ENCODE measurements at regions not wholly inside any gene's neighbourhood (a gene's known extent, or its start where the extent isn't known, plus 50 kb on each side); places are given as distances from the start of the nearest gene placed in this dataset.
"Not testable (repeated sequence)": the region's sequence is repeated elsewhere in the genome, so short reads cannot be mapped to it uniquely, and the experiment has no call there.

GRCh38 chrX:111035256-111035655 is 60.7 kb upstream of the PAK3 start:
- H3F3A ChIP-seq (ENCODE audit: insufficient read depth, low read depth): no peaks in the 10 kb centered on the region
- H4K20me1 ChIP-seq (ENCODE audit: insufficient read depth): no peaks in the 10 kb centered on the region
- no peak overlapping the region for H3K4me3 ChIP-seq
- no peaks in the 10 kb centered on the region for H3K4me1 ChIP-seq (replicated peaks; ENCODE audit: insufficient read depth)
- BruUV-seq (replicated peaks): no TSS peak
- H3K9me2 ChIP-seq (ENCODE audit: insufficient read depth): no peaks in the 10 kb centered on the region
- no peak overlapping the region for H2AFZ ChIP-seq
- no peak overlapping the region for H3K4me2 ChIP-seq
- POLR2A ChIA-PET (ENCODE audit: unreplicated experiment): no interaction called here
- no peaks in the 10 kb centered on the region for H3K79me2 ChIP-seq (ENCODE audit: low read depth)
- H3K27ac ChIP-seq: no peak overlapping the region
- TF ChIP-seq CTCF (conservative IDR thresholded peaks at IDR 0.05) (no peak), EZH2 (IDR thresholded peaks at IDR 0.05; ENCODE audit: low read depth) (no peak)
- H3K27me3 ChIP-seq (ENCODE audit: insufficient read depth, low read depth): no peaks in the 10 kb centered on the region
- no peaks in the 10 kb centered on the region for H3K9me3 ChIP-seq (ENCODE audit: insufficient read depth, low read depth)
- CTCF ChIA-PET: no interaction called here
- H3K36me3 ChIP-seq (ENCODE audit: low read depth): no peaks in the 10 kb centered on the region; the same call in 1 of the 2 replicates
- DNase-seq: no peak
- intact Hi-C loops (cut with micrococcal nuclease; ENCODE audit: unreplicated experiment): no loop called here

- BruUV-seq (replicated peaks); H3K27me3 ChIP-seq (ENCODE audit: insufficient read depth, low read depth); H2AFZ ChIP-seq; H3K9me3 ChIP-seq (ENCODE audit: insufficient read depth, low read depth); H4K20me1 ChIP-seq (ENCODE audit: insufficient read depth); H3K36me3 ChIP-seq (ENCODE audit: low read depth); H3K9me2 ChIP-seq (ENCODE audit: insufficient read depth); H3K4me3 ChIP-seq; H3K27ac ChIP-seq; H3F3A ChIP-seq (ENCODE audit: insufficient read depth, low read depth); DNase-seq; POLR2A ChIA-PET (ENCODE audit: unreplicated experiment); H3K4me1 ChIP-seq (replicated peaks; ENCODE audit: insufficient read depth); H3K4me2 ChIP-seq; H3K79me2 ChIP-seq (ENCODE audit: low read depth); intact Hi-C loops (cut with micrococcal nuclease; ENCODE audit: unreplicated experiment); CTCF ChIA-PET: not testable (repeated sequence)
These were observed 73.0 kb upstream of the PAK3 start for GRCh38 chrX:111022998-111023397.

GRCh38 chrX:111020283-111020682 is 75.7 kb upstream of the PAK3 start:
- Histone ChIP-seq H3K79me2 (ENCODE audit: low read depth) (no peaks in the 10 kb centered on the region), H3K9me3 (ENCODE audit: insufficient read depth, low read depth) (no peaks in the 10 kb centered on the region), H3K9me2 (ENCODE audit: insufficient read depth) (no peaks in the 10 kb centered on the region; the same call in 1 of the 2 replicates), H3K4me2 (no peak overlapping the region), H3K4me1 (replicated peaks; ENCODE audit: insufficient read depth) (no peaks in the 10 kb centered on the region), H2AFZ (no peak overlapping the region), H3F3A (ENCODE audit: insufficient read depth, low read depth) (no peaks in the 10 kb centered on the region), H3K27me3 (ENCODE audit: insufficient read depth, low read depth) (no peaks in the 10 kb centered on the region), H3K27ac (no peak overlapping the region), H3K36me3 (ENCODE audit: low read depth) (no peaks in the 10 kb centered on the region), H3K4me3 (no peak overlapping the region), H4K20me1 (ENCODE audit: insufficient read depth) (no peaks in the 10 kb centered on the region)
- intact Hi-C loops (cut with micrococcal nuclease; ENCODE audit: unreplicated experiment): no loop called here
- CTCF ChIA-PET: no interaction called here
- no TSS peak for BruUV-seq (replicated peaks)
- DNase-seq: no peak
- TF ChIP-seq EZH2 (IDR thresholded peaks at IDR 0.05; ENCODE audit: low read depth) (no peak), CTCF (conservative IDR thresholded peaks at IDR 0.05) (no peak)
- POLR2A ChIA-PET (ENCODE audit: unreplicated experiment): no interaction called here

GRCh38 chrX:111013778-111014455 is 82.1 kb upstream of the PAK3 start:
- intact Hi-C loops (cut with micrococcal nuclease; ENCODE audit: unreplicated experiment): no loop called here
- no peak overlapping the region for H3K4me2 ChIP-seq
- H4K20me1 ChIP-seq (ENCODE audit: insufficient read depth): no peaks in the 10 kb centered on the region
- H3K9me2 ChIP-seq (ENCODE audit: insufficient read depth): no peaks in the 10 kb centered on the region; the same call in 1 of the 2 replicates
- H3K4me1 ChIP-seq (replicated peaks; ENCODE audit: insufficient read depth): no peaks in the 10 kb centered on the region
- no peaks in the 10 kb centered on the region for H3K9me3 ChIP-seq (ENCODE audit: insufficient read depth, low read depth)
- CTCF ChIA-PET: no interaction called here
- peaks cover 4% of the 10 kb centered on the region; the same call in 1 of the 2 replicates for H3K27me3 ChIP-seq (ENCODE audit: insufficient read depth, low read depth)
- no peak overlapping the region for H3K27ac ChIP-seq
- DNase-seq: no peak
- POLR2A ChIA-PET (ENCODE audit: unreplicated experiment): no interaction called here
- BruUV-seq (replicated peaks): no TSS peak
- H3K4me3 ChIP-seq: no peak overlapping the region
- TF ChIP-seq EZH2 (IDR thresholded peaks at IDR 0.05; ENCODE audit: low read depth) (no peak), CTCF (conservative IDR thresholded peaks at IDR 0.05) (no peak)
- H3K36me3 ChIP-seq (ENCODE audit: low read depth): no peaks in the 10 kb centered on the region
- H3F3A ChIP-seq (ENCODE audit: insufficient read depth, low read depth): no peaks in the 10 kb centered on the region
- no peak overlapping the region for H2AFZ ChIP-seq
- no peaks in the 10 kb centered on the region for H3K79me2 ChIP-seq (ENCODE audit: low read depth)

All from PC-9 (cell line).